Neural progenitor cell (in vitro differentiated cells): ENCODE measurements at regions not wholly inside any gene's neighbourhood (a gene's known extent, or its start where the extent isn't known, plus 50 kb on each side); places are given as distances from the start of the nearest gene placed in this dataset.
"Not testable (repeated sequence)": the region's sequence is repeated elsewhere in the genome, so short reads cannot be mapped to it uniquely, and the experiment has no call there.

Source experiments
- DNase-seq: peaks from one replicate; pipeline ENCODE4 v3.0.0-alpha.2; 2016; ENCODE audit warnings: low spot score
- H2AFZ ChIP-seq: fragments of 200-600 bp; sonication (generic); replicated peaks from 2 replicates; pipeline ENCODE4 v1.6.1; 2016; ENCODE audit warnings: antibody characterized with exemption
- H3F3A ChIP-seq: fragments of 200-600 bp; sonication (generic); 2 replicates; pipeline ENCODE4 v1.6.1; 2016; ENCODE audit warnings: antibody characterized with exemption, low read depth
- H3K27ac ChIP-seq: fragments of 200-600 bp; sonication (generic); 2 replicates; pipeline ENCODE4 v1.5.1; 2016; ENCODE audit warnings: mild to moderate bottlenecking
- H3K27me3 ChIP-seq: fragments of 200-600 bp; sonication (generic); 2 replicates; pipeline ENCODE4 v1.6.1; 2016; ENCODE audit warnings: mild to moderate bottlenecking, moderate library complexity
- H3K36me3 ChIP-seq: fragments of 200-600 bp; sonication (generic); 2 replicates; pipeline ENCODE4 v1.5.1; 2016
- H3K4me1 ChIP-seq: fragments of 200-600 bp; sonication (generic); 2 replicates; pipeline ENCODE4 v1.6.1; 2016; ENCODE audit warnings: mixed run types
- H3K4me2 ChIP-seq: fragments of 200-600 bp; sonication (generic); 2 replicates; pipeline ENCODE4 v1.6.1; 2016
- H3K4me3 ChIP-seq: fragments of 200-600 bp; sonication (generic); 2 replicates; pipeline ENCODE4 v1.5.1; 2016
- H3K79me2 ChIP-seq: fragments of 200-600 bp; sonication (generic); 2 replicates; pipeline ENCODE4 v1.6.1; 2016; ENCODE audit warnings: low read depth
- H3K9ac ChIP-seq: fragments of 200-600 bp; sonication (generic); 2 replicates; pipeline ENCODE4 v1.6.1; 2016
- H3K9me3 ChIP-seq: fragments of 200-600 bp; sonication (generic); 2 replicates; pipeline ENCODE4 v1.5.1; 2016; ENCODE audit warnings: low read depth
- H4K20me1 ChIP-seq: fragments of 200-600 bp; sonication (generic); 2 replicates; pipeline ENCODE4 v1.6.1; 2016; ENCODE audit warnings: low read depth
- H3K27ac Mint-ChIP-seq: 3 replicates; pipeline ENCODE4 v1.8.0; 2021; ENCODE audit warnings: mixed read lengths
- H3K27me3 Mint-ChIP-seq: 2 replicates; pipeline ENCODE4 v1.8.0; 2022; ENCODE audit warnings: low read depth, mild to moderate bottlenecking, inconsistent platforms, moderate library complexity, mixed read lengths; ENCODE audit not compliant: insufficient read depth
- H3K36me3 Mint-ChIP-seq: 3 replicates; pipeline ENCODE4 v1.8.0; 2021; ENCODE audit warnings: mixed read lengths
- H3K4me1 Mint-ChIP-seq: 3 replicates; pipeline ENCODE4 v1.8.0; 2021; ENCODE audit warnings: mixed read lengths
- H3K4me3 Mint-ChIP-seq: 3 replicates; pipeline ENCODE4 v1.8.0; 2021; ENCODE audit warnings: mild to moderate bottlenecking, moderate library complexity, mixed read lengths
- H3K9me3 Mint-ChIP-seq: 3 replicates; pipeline ENCODE4 v1.8.0; 2020; ENCODE audit warnings: mixed read lengths
- EZH2 ChIP-seq: fragments of 200-600 bp; sonication (generic); IDR thresholded peaks from 2 replicates; pipeline ENCODE4 v1.6.1; 2017; ENCODE audit warnings: antibody characterized with exemption, mild to moderate bottlenecking, moderate library complexity
- EZH2phosphoT487 ChIP-seq: fragments of 200-600 bp; sonication (generic); IDR thresholded peaks from 2 replicates; pipeline ENCODE4 v1.6.1; 2017; ENCODE audit warnings: antibody characterized with exemption
- TF ChIP-seq, protein P1 (sequence below): fragments of 200-600 bp; sonication (generic); IDR thresholded peaks from 2 replicates; pipeline ENCODE4 v1.5.1; 2017; ENCODE audit warnings: antibody characterized with exemption, mild to moderate bottlenecking

DNA sequence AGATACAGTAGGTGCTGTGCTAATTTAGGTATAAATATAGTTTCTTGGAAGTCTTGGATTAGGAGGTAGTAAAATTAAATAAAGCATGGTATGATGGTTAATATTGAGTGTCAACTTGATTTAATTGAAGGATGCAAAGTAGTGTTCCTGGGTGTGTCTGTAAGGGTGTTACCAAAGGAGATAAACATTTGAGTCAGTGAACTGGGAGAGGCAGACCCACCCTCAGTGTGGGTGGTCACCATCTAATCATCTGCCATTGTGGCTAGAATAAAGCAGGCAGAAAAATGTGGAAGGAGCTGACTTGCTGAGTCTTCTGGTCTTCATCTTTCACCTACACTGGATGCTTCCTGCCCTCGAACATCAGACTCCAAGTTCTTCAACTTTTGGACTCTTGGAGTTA is 153.7 kb upstream of the GK2 start:
- no peak for DNase-seq

DNA sequence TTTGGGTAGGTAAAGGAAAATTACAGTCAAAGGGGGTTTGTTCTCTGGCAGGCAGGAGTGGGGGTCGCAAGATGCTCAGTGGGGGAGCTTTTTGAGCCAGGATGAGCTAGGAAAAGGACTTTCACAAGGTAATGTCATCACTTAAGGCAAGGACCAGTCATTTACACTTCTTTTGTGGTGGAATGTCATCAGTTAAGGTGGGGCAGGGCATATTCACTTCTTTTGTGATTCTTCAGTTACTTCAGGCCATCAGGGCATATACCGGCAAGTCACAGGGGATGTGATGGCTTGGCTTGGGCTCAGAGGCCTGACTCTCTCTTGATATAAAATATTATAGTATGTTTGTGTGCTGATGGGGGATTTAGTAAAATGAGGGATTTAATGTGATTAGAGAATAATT is 151.4 kb upstream of the GK2 start:
- H3K27ac Mint-ChIP-seq, DNase-seq, H3K4me1 Mint-ChIP-seq, H3K4me1 ChIP-seq, H3K27me3 ChIP-seq, H3K9me3 Mint-ChIP-seq, H3K4me2 ChIP-seq, H3K4me3 Mint-ChIP-seq, H3K36me3 ChIP-seq, H4K20me1 ChIP-seq, H3K9me3 ChIP-seq, H3K27me3 Mint-ChIP-seq, H3K36me3 Mint-ChIP-seq, H2AFZ ChIP-seq, H3K4me3 ChIP-seq, H3K79me2 ChIP-seq, H3K27ac ChIP-seq, H3F3A ChIP-seq, H3K9ac ChIP-seq: not testable (repeated sequence)

More for the DNA sequence above, 153.7 kb upstream of the GK2 start:
- no peaks in the 10 kb centered on the region for H4K20me1 ChIP-seq
- H3K4me2 ChIP-seq, result no peak overlapping the region
- no peak overlapping the region for H2AFZ ChIP-seq
- no peak overlapping the region for H3K27ac ChIP-seq
- TF ChIP-seq EZH2 (no peak), EZH2phosphoT487 (no peak)
- TF ChIP-seq, protein P1, sequence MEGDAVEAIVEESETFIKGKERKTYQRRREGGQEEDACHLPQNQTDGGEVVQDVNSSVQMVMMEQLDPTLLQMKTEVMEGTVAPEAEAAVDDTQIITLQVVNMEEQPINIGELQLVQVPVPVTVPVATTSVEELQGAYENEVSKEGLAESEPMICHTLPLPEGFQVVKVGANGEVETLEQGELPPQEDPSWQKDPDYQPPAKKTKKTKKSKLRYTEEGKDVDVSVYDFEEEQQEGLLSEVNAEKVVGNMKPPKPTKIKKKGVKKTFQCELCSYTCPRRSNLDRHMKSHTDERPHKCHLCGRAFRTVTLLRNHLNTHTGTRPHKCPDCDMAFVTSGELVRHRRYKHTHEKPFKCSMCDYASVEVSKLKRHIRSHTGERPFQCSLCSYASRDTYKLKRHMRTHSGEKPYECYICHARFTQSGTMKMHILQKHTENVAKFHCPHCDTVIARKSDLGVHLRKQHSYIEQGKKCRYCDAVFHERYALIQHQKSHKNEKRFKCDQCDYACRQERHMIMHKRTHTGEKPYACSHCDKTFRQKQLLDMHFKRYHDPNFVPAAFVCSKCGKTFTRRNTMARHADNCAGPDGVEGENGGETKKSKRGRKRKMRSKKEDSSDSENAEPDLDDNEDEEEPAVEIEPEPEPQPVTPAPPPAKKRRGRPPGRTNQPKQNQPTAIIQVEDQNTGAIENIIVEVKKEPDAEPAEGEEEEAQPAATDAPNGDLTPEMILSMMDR, result no peak
- H3K4me1 ChIP-seq, result no peaks in the 10 kb centered on the region
- no peak overlapping the region for H3K27ac Mint-ChIP-seq
- no peak overlapping the region for H3K4me3 ChIP-seq
- H3K27me3 Mint-ChIP-seq, result peaks cover 4% of the 10 kb centered on the region
- H3K27me3 ChIP-seq, result no peaks in the 10 kb centered on the region
- H3K4me1 Mint-ChIP-seq, result no peaks in the 10 kb centered on the region
- H3K9me3 ChIP-seq, result no peaks in the 10 kb centered on the region
- H3K36me3 ChIP-seq, result no peaks in the 10 kb centered on the region
- H3K9ac ChIP-seq, result no peak overlapping the region
- no peak overlapping the region for H3K4me3 Mint-ChIP-seq
- no peaks in the 10 kb centered on the region for H3K36me3 Mint-ChIP-seq
- H3K9me3 Mint-ChIP-seq, result no peaks in the 10 kb centered on the region
- H3K79me2 ChIP-seq, result no peaks in the 10 kb centered on the region
- no peaks in the 10 kb centered on the region for H3F3A ChIP-seq

DNA sequence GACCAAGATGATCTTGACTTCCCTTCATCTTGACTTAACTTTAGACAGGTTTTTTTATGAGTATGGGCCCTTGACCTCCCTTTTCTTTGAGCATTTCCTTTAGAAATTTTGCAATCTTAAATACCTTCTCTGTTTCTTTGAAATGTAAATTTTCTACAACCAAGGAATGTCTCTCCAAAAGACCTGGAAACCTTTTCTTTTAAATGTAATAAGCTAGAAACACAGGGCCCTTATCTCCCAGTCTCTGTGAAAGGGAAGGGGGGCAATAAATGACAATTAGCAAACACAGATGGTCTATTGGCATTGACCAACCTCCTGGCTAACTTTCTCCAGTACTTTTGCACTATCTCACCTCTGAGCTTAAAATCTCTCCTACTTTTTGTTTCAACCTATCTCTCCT is 144.3 kb upstream of the GK2 start:
- no peaks in the 10 kb centered on the region for H3K27me3 Mint-ChIP-seq
- Histone ChIP-seq H3K9ac (no peak overlapping the region), H3K4me3 (no peak overlapping the region), H3K36me3 (no peaks in the 10 kb centered on the region), H3F3A (no peaks in the 10 kb centered on the region), H3K4me1 (no peaks in the 10 kb centered on the region), H2AFZ (no peak overlapping the region), H3K9me3 (no peaks in the 10 kb centered on the region), H3K27ac (no peak overlapping the region), H4K20me1 (no peaks in the 10 kb centered on the region), H3K79me2 (no peaks in the 10 kb centered on the region), H3K4me2 (no peak overlapping the region), H3K27me3 (no peaks in the 10 kb centered on the region)
- no peaks in the 10 kb centered on the region for H3K36me3 Mint-ChIP-seq
- no peak overlapping the region for H3K27ac Mint-ChIP-seq
- no peaks in the 10 kb centered on the region for H3K4me1 Mint-ChIP-seq
- no peak for DNase-seq
- H3K9me3 Mint-ChIP-seq, result no peaks in the 10 kb centered on the region
- TF ChIP-seq EZH2, result no peak
- TF ChIP-seq EZH2phosphoT487, result no peak
- TF ChIP-seq, protein P1, result no peak
- H3K4me3 Mint-ChIP-seq, result no peak overlapping the region

DNA sequence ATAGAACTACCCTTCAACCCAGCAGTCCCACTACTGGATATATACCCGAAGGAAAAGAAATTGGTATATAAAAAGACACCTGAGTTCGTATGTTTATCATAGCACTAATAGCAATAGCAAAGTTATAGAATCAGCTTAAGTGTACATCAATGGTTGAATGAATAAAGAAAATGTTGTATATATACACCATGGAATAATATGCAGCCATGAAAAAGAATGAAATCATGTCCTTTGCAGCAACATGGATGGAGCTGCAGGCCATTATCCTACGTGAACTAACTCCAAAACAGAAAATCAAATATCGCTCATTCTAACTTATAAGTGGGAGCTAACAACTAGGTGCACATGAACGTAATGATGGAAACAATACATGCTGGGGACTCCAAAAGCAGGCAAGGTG is 143.5 kb upstream of the GK2 start:
- H3F3A ChIP-seq, result no peaks in the 10 kb centered on the region
- no peak overlapping the region for H3K27ac ChIP-seq
- H4K20me1 ChIP-seq, result no peaks in the 10 kb centered on the region
- H3K79me2 ChIP-seq, result no peaks in the 10 kb centered on the region
- Mint-ChIP-seq H3K36me3 (no peaks in the 10 kb centered on the region), H3K27ac (no peak overlapping the region), H3K27me3 (no peaks in the 10 kb centered on the region), H3K4me1 (no peaks in the 10 kb centered on the region), H3K9me3 (no peaks in the 10 kb centered on the region), H3K4me3 (no peak overlapping the region)
- H3K36me3 ChIP-seq, result no peaks in the 10 kb centered on the region
- TF ChIP-seq, protein P1, result no peak
- TF ChIP-seq EZH2phosphoT487, result no peak
- no peak for TF ChIP-seq EZH2
- no peaks in the 10 kb centered on the region for H3K4me1 ChIP-seq
- H3K9ac ChIP-seq, result no peak overlapping the region
- H3K9me3 ChIP-seq, result no peaks in the 10 kb centered on the region
- no peaks in the 10 kb centered on the region for H3K27me3 ChIP-seq
- DNase-seq, result no peak
- no peak overlapping the region for H2AFZ ChIP-seq
- no peak overlapping the region for H3K4me3 ChIP-seq
- H3K4me2 ChIP-seq, result no peak overlapping the region
